OCI-LY1 (cell line): ENCODE measurements at regions not wholly inside any gene's neighbourhood (a gene's known extent, or its start where the extent isn't known, plus 50 kb on each side); places are given as distances from the start of the nearest gene placed in this dataset.

Experiments used
- H2AFZ ChIP-seq: fragments of 200-600 bp; sonication (generic), shearing (Covaris generic); 2 replicates; pipeline ENCODE4 v1.6.0; 2014; ENCODE audit warnings: antibody characterized with exemption, mild to moderate bottlenecking, low read length
- H3F3A ChIP-seq: fragments of 200-600 bp; sonication (generic), shearing (Covaris generic); 2 replicates; pipeline ENCODE4 v1.6.0; 2014; ENCODE audit warnings: mild to moderate bottlenecking, antibody characterized with exemption, low read length, moderate library complexity; ENCODE audit not compliant: insufficient read depth
- H3K27ac ChIP-seq: fragments of 200-600 bp; sonication (generic); 2 replicates; pipeline ENCODE4 v1.5.1; 2014; ENCODE audit warnings: low read length, mixed run types, mild to moderate bottlenecking, low read depth; ENCODE audit not compliant: poor library complexity, severe bottlenecking
- H3K27me3 ChIP-seq: fragments of 200-600 bp; sonication (generic); 2 replicates; pipeline ENCODE4 v1.6.0; 2014; ENCODE audit warnings: antibody characterized with exemption, mild to moderate bottlenecking, low read length, moderate library complexity; ENCODE audit not compliant: insufficient read depth
- H3K36me3 ChIP-seq: fragments of 200-600 bp; sonication (generic); 2 replicates; pipeline ENCODE4 v1.6.1; 2014; ENCODE audit warnings: mild to moderate bottlenecking, antibody characterized with exemption, low read length, moderate library complexity, mixed read lengths; ENCODE audit not compliant: insufficient read depth
- H3K4me1 ChIP-seq: fragments of 200-600 bp; sonication (generic); 2 replicates; pipeline ENCODE4 v1.5.1; 2014; ENCODE audit warnings: mild to moderate bottlenecking, low read length, moderate library complexity; ENCODE audit not compliant: insufficient read depth, severe bottlenecking
- H3K4me2 ChIP-seq: fragments of 200-600 bp; sonication (generic), shearing (Covaris generic); 2 replicates; pipeline ENCODE4 v1.6.1; 2014; ENCODE audit warnings: low read length
- H3K4me3 ChIP-seq: fragments of 200-600 bp; sonication (generic); 2 replicates; pipeline ENCODE4 v1.5.1; 2014; ENCODE audit warnings: low read length, low read depth, mild to moderate bottlenecking, mixed read lengths; ENCODE audit not compliant: poor library complexity, severe bottlenecking
- H3K79me2 ChIP-seq: fragments of 200-600 bp; shearing (Covaris generic); 2 replicates; pipeline ENCODE4 v1.6.1; 2016; ENCODE audit warnings: mixed run types, low read length, mixed read lengths; ENCODE audit not compliant: insufficient read depth
- H3K9ac ChIP-seq: fragments of 200-600 bp; sonication (generic), shearing (Covaris generic); 2 replicates; pipeline ENCODE4 v1.6.1; 2014; ENCODE audit warnings: mild to moderate bottlenecking, low read length, mixed read lengths
- H3K9me2 ChIP-seq: fragments of 200-600 bp; sonication (generic), shearing (Covaris generic); 2 replicates; pipeline ENCODE4 v1.6.1; 2014; ENCODE audit warnings: low read depth, mild to moderate bottlenecking, low read length, mixed read lengths
- H3K9me3 ChIP-seq: fragments of 200-600 bp; shearing (Covaris generic); 2 replicates; pipeline ENCODE4 v1.6.1; 2014; ENCODE audit warnings: low read length, mixed read lengths
- H4K20me1 ChIP-seq: fragments of 200-600 bp; sonication (generic), shearing (Covaris generic); 2 replicates; pipeline ENCODE4 v1.6.0; 2016; ENCODE audit warnings: mild to moderate bottlenecking, low read length; ENCODE audit not compliant: insufficient read depth
- EZH2 ChIP-seq: fragments of 200-600 bp; sonication (generic), shearing (Covaris generic); IDR thresholded peaks from 2 replicates; pipeline ENCODE4 v1.8.0; 2017; ENCODE audit warnings: borderline replicate concordance, mixed run types, mild to moderate bottlenecking, antibody characterized with exemption, low read length, moderate library complexity, mixed read lengths
- TF ChIP-seq, protein P1 (sequence below): fragments of 200-600 bp; sonication (generic), shearing (Covaris generic); IDR thresholded peaks from 2 replicates; pipeline ENCODE4 v1.5.1; 2017; ENCODE audit warnings: mild to moderate bottlenecking, antibody characterized with exemption, low read length, moderate library complexity, mixed read lengths

DNA sequence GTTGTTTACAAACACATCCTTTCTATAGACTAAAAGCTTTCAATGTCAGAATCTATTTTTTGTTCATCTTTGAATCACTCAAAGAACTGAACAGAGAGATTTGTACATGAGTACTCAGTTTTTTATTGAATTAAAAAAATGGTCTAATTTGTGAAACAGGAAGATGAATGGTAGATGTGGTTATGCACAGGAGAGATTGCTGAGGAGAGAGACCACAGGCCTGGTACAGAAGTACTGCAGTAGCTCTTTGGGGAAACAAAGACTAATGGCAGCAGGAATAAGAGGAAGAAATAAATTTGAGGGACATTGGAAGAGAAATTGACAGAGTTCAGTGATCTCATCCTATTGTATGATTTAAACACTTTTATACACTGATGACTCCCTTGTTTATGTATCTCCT is 222.0 kb upstream of the ARGLU1 start:
- H3K27ac ChIP-seq, result no peak overlapping the region
- H3K36me3 ChIP-seq, result no peaks in the 10 kb centered on the region
- H3K9me2 ChIP-seq, result no peaks in the 10 kb centered on the region
- H3K27me3 ChIP-seq, result no peaks in the 10 kb centered on the region
- no peak overlapping the region for H3K9ac ChIP-seq
- no peaks in the 10 kb centered on the region for H3K9me3 ChIP-seq
- no peak overlapping the region for H3K4me2 ChIP-seq
- H4K20me1 ChIP-seq, result no peaks in the 10 kb centered on the region
- H3K4me3 ChIP-seq, result no peak overlapping the region
- TF ChIP-seq, protein P1, sequence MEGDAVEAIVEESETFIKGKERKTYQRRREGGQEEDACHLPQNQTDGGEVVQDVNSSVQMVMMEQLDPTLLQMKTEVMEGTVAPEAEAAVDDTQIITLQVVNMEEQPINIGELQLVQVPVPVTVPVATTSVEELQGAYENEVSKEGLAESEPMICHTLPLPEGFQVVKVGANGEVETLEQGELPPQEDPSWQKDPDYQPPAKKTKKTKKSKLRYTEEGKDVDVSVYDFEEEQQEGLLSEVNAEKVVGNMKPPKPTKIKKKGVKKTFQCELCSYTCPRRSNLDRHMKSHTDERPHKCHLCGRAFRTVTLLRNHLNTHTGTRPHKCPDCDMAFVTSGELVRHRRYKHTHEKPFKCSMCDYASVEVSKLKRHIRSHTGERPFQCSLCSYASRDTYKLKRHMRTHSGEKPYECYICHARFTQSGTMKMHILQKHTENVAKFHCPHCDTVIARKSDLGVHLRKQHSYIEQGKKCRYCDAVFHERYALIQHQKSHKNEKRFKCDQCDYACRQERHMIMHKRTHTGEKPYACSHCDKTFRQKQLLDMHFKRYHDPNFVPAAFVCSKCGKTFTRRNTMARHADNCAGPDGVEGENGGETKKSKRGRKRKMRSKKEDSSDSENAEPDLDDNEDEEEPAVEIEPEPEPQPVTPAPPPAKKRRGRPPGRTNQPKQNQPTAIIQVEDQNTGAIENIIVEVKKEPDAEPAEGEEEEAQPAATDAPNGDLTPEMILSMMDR, result no peak
- TF ChIP-seq EZH2, result no peak
- no peak overlapping the region for H2AFZ ChIP-seq
- no peaks in the 10 kb centered on the region for H3F3A ChIP-seq
- no peaks in the 10 kb centered on the region for H3K79me2 ChIP-seq
- H3K4me1 ChIP-seq, result no peaks in the 10 kb centered on the region

DNA sequence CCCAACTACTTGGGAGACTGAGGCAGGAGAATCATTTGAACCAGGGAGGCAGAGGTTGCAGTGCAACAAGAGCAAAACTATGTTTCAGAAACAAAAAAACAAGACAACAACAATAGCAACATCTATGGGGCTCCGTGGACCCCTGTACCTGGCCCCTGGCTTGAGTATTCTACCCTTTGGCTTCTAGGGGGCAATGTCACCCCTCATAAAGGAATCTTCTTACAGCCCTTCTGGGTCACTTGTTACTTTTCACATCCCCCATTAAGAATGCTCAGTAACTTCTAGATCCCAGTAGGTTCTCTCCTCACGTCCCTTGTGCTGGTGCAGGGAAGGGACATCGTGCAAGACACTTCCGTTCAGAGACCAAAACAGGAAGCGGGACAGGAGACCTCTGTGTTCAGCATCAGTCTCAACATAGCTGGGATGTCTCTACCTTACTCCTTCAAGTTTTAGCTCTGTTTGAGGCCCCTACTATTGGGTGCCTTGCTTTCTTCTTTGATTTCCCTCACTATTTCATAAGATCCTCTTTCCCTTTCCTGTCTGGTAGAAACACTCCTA is 218.1 kb upstream of the ARGLU1 start:
- Histone ChIP-seq H3K79me2 (no peaks in the 10 kb centered on the region), H3K36me3 (no peaks in the 10 kb centered on the region), H3K27ac (no peak overlapping the region), H3F3A (no peaks in the 10 kb centered on the region), H3K27me3 (no peaks in the 10 kb centered on the region), H3K4me2 (no peak overlapping the region), H3K9ac (no peak overlapping the region), H3K4me3 (no peak overlapping the region), H3K9me2 (no peaks in the 10 kb centered on the region), H4K20me1 (no peaks in the 10 kb centered on the region), H2AFZ (no peak overlapping the region), H3K9me3 (no peaks in the 10 kb centered on the region), H3K4me1 (no peaks in the 10 kb centered on the region)
- TF ChIP-seq EZH2, result no peak
- TF ChIP-seq, protein P1, result no peak

DNA sequence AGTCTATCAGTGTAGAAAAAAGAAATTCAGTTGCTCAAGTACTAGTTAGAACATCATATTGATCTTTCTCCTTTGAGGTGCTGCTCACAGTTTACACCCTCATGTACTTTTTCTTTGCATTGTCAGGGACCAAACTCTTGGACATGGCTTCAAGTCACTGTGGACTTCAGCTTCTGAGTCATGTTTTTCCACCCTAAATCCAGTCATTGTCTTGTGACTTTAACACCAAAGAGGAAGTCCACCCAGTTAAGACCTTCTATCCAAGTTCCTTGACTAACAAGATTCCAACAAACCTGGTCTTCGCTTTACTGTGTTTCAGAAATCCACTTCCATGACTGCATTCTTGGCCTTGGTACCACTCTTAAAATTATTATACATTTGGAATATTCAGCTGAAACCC is 206.7 kb upstream of the ARGLU1 start:
- H2AFZ ChIP-seq, result no peak overlapping the region
- no peaks in the 10 kb centered on the region for H3K9me2 ChIP-seq
- H3K36me3 ChIP-seq, result no peaks in the 10 kb centered on the region
- H3K9ac ChIP-seq, result no peak overlapping the region
- H3K4me2 ChIP-seq, result no peak overlapping the region
- no peaks in the 10 kb centered on the region for H3K4me1 ChIP-seq
- H3K79me2 ChIP-seq, result no peaks in the 10 kb centered on the region
- H3F3A ChIP-seq, result no peaks in the 10 kb centered on the region
- H3K4me3 ChIP-seq, result no peak overlapping the region
- H3K27ac ChIP-seq, result no peak overlapping the region
- H4K20me1 ChIP-seq, result no peaks in the 10 kb centered on the region
- no peaks in the 10 kb centered on the region for H3K27me3 ChIP-seq
- TF ChIP-seq, protein P1, result no peak
- TF ChIP-seq EZH2, result no peak
- H3K9me3 ChIP-seq, result no peaks in the 10 kb centered on the region
